Neural cell (in vitro differentiated cells): ENCODE measurements at regions not wholly inside any gene's neighbourhood (a gene's known extent, or its start where the extent isn't known, plus 50 kb on each side); places are given as distances from the start of the nearest gene placed in this dataset.

Source experiments
- H2AFZ ChIP-seq: fragments of 200-600, 300-800 bp; sonication (generic), shearing (Covaris generic); 2 replicates; pipeline ENCODE4 v1.6.0; 2014; ENCODE audit warnings: low read depth, mild to moderate bottlenecking, antibody characterized with exemption, low read length, moderate library complexity
- H3F3A ChIP-seq: fragments of 200-600 bp; shearing (Covaris generic); 2 replicates; pipeline ENCODE4 v1.6.1; 2016; ENCODE audit warnings: mild to moderate bottlenecking, moderate library complexity, mixed read lengths, antibody characterized with exemption, low read length; ENCODE audit not compliant: insufficient read depth, poor library complexity, severe bottlenecking
- H3K27ac ChIP-seq: fragments of 200-600, 300-800 bp; sonication (generic), shearing (Covaris generic); 2 replicates; pipeline ENCODE4 v1.5.1; 2014; ENCODE audit warnings: mild to moderate bottlenecking, low read length, moderate library complexity
- H3K27me3 ChIP-seq: fragments of 300-800, 200-600 bp; sonication (generic), shearing (Covaris generic); 2 replicates; pipeline ENCODE4 v1.6.0; 2014; ENCODE audit warnings: mild to moderate bottlenecking, low read depth, low read length, moderate library complexity; ENCODE audit not compliant: insufficient read depth
- H3K36me3 ChIP-seq: fragments of 300-800, 200-600 bp; sonication (generic), shearing (Covaris generic); 2 replicates; pipeline ENCODE4 v1.5.1; 2014; ENCODE audit warnings: mild to moderate bottlenecking, antibody characterized with exemption, low read length, moderate library complexity; ENCODE audit not compliant: insufficient read depth
- H3K4me2 ChIP-seq: fragments of 300-800, 200-600 bp; sonication (generic), shearing (Covaris generic); 2 replicates; pipeline ENCODE4 v1.6.0; 2014; ENCODE audit warnings: mild to moderate bottlenecking, low read length
- H3K4me3 ChIP-seq: fragments of 300-800, 200-600 bp; sonication (generic), shearing (Covaris generic); 2 replicates; pipeline ENCODE4 v1.5.1; 2014; ENCODE audit warnings: mild to moderate bottlenecking, low read length, moderate library complexity
- H3K79me2 ChIP-seq: fragments of 200-600 bp; shearing (Covaris generic); replicated peaks from 2 replicates; pipeline ENCODE4 v1.6.0; 2014; ENCODE audit warnings: mild to moderate bottlenecking, low read length, moderate library complexity; ENCODE audit not compliant: insufficient read depth
- H3K9ac ChIP-seq: fragments of 300-800, 200-600 bp; sonication (generic), shearing (Covaris generic); 2 replicates; pipeline ENCODE4 v1.6.1; 2016; ENCODE audit warnings: mild to moderate bottlenecking, low read length, mixed read lengths
- H3K9me2 ChIP-seq: fragments of 200-600 bp; shearing (Covaris generic); 2 replicates; pipeline ENCODE4 v1.6.1; 2016; ENCODE audit warnings: mild to moderate bottlenecking, low read length, mixed read lengths; ENCODE audit not compliant: insufficient read depth
- H3K9me3 ChIP-seq: fragments of 200-600, 300-800 bp; sonication (generic), shearing (Covaris generic); 2 replicates; pipeline ENCODE4 v1.6.1; 2016; ENCODE audit warnings: mild to moderate bottlenecking, mixed run types, low read length, moderate library complexity, mixed read lengths
- H4K20me1 ChIP-seq: fragments of 200-600 bp; shearing (Covaris generic); 2 replicates; pipeline ENCODE4 v1.6.1; 2016; ENCODE audit warnings: mild to moderate bottlenecking, mixed run types; ENCODE audit not compliant: insufficient read depth
- CTCF ChIP-seq: fragments of 450-650 bp; IDR thresholded peaks from 2 replicates; pipeline ENCODE4 v1.5.1; 2014; ENCODE audit warnings: antibody characterized with exemption, mild to moderate bottlenecking, moderate library complexity; ENCODE audit not compliant: poor library complexity, severe bottlenecking
- EP300 ChIP-seq: fragments of 450-650 bp; conservative IDR thresholded peaks from 2 replicates; pipeline ENCODE4 v1.6.1; 2014; ENCODE audit warnings: antibody characterized with exemption, mild to moderate bottlenecking, moderate library complexity; ENCODE audit not compliant: poor library complexity, severe bottlenecking
- EZH2 ChIP-seq: fragments of 200-600, 300-800 bp; shearing (Covaris generic), sonication (generic); IDR thresholded peaks from 2 replicates; pipeline ENCODE4 v1.6.1; 2014; ENCODE audit warnings: antibody characterized with exemption, low read length, borderline replicate concordance, mild to moderate bottlenecking; ENCODE audit not compliant: insufficient read depth, poor library complexity, severe bottlenecking
- MXI1 ChIP-seq: fragments of 450-650 bp; conservative IDR thresholded peaks from 2 replicates; pipeline ENCODE4 v1.6.1; 2014; ENCODE audit warnings: antibody characterized with exemption, mild to moderate bottlenecking; ENCODE audit not compliant: poor library complexity, severe bottlenecking
- POLR2AphosphoS5 ChIP-seq: IDR thresholded peaks from 2 replicates; pipeline ENCODE4 v1.6.1; 2012
- RAD21 ChIP-seq: fragments of 450-650 bp; conservative IDR thresholded peaks from 2 replicates; pipeline ENCODE4 v1.6.1; 2014; ENCODE audit warnings: antibody characterized with exemption, mild to moderate bottlenecking, moderate library complexity
- SMC3 ChIP-seq: fragments of 450-650 bp; conservative IDR thresholded peaks from 2 replicates; pipeline ENCODE4 v1.6.1; 2014; ENCODE audit warnings: antibody characterized with exemption, mild to moderate bottlenecking, moderate library complexity; ENCODE audit not compliant: poor library complexity
- TF ChIP-seq, protein P1 (sequence below): IDR thresholded peaks from 2 replicates; pipeline ENCODE4 v1.6.1; 2012; ENCODE audit warnings: borderline replicate concordance

DNA sequence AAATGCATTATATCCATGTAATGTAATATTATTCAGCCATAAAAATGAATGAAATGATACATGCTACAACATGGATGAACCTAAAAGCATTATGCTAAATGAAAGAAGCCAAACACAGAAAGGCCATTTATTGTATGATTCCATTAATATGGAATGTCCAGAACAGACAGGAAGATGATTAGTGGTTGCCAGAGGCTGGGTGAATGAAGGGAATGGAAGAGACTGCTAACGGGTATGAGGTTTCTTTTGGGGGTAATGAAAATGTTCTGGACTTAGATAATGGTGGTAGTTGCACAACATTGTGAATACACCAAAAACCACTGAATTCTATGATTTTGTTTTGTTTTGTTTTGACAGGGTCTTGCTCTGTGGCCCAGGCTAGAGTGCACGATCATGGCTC lies 61.6 kb upstream of the MAP4 start:
- Histone ChIP-seq H3K79me2 (peaks cover 52% of the 10 kb centered on the region), H3K27ac (no peak overlapping the region), H3K9me2 (no peaks in the 10 kb centered on the region), H3F3A (no peaks in the 10 kb centered on the region), H4K20me1 (no peaks in the 10 kb centered on the region), H3K9ac (no peak overlapping the region), H3K9me3 (no peaks in the 10 kb centered on the region), H3K4me3 (no peak overlapping the region), H3K36me3 (no peaks in the 10 kb centered on the region), H3K4me2 (no peak overlapping the region), H3K27me3 (no peaks in the 10 kb centered on the region), H2AFZ (no peak overlapping the region)
- TF ChIP-seq SMC3 (no peak), CTCF (no peak), EZH2 (no peak), EP300 (no peak), MXI1 (no peak), POLR2AphosphoS5 (no peak), RAD21 (no peak)
- TF ChIP-seq, protein P1, sequence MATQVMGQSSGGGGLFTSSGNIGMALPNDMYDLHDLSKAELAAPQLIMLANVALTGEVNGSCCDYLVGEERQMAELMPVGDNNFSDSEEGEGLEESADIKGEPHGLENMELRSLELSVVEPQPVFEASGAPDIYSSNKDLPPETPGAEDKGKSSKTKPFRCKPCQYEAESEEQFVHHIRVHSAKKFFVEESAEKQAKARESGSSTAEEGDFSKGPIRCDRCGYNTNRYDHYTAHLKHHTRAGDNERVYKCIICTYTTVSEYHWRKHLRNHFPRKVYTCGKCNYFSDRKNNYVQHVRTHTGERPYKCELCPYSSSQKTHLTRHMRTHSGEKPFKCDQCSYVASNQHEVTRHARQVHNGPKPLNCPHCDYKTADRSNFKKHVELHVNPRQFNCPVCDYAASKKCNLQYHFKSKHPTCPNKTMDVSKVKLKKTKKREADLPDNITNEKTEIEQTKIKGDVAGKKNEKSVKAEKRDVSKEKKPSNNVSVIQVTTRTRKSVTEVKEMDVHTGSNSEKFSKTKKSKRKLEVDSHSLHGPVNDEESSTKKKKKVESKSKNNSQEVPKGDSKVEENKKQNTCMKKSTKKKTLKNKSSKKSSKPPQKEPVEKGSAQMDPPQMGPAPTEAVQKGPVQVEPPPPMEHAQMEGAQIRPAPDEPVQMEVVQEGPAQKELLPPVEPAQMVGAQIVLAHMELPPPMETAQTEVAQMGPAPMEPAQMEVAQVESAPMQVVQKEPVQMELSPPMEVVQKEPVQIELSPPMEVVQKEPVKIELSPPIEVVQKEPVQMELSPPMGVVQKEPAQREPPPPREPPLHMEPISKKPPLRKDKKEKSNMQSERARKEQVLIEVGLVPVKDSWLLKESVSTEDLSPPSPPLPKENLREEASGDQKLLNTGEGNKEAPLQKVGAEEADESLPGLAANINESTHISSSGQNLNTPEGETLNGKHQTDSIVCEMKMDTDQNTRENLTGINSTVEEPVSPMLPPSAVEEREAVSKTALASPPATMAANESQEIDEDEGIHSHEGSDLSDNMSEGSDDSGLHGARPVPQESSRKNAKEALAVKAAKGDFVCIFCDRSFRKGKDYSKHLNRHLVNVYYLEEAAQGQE: no peak

DNA sequence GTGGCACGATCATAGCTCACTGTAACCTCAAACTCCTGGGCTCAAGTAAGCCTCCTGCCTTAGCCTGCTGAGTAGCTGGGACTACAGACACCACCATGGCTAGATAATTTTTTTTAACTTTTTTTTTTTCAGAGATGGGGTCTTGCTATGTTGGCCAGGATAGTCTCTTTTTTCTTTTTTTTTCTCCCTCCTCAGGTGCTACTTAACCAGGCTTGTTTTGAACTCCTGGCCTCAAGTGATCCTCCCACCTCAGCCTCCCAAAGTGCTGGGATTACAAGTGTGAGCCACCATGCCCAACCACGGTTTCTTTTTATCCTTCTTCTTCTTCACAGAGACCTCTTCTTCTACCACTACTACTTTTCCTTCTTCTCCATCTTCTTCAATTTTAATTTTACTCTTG lies 53.8 kb upstream of the MAP4 start:
- no peak overlapping the region for H3K4me2 ChIP-seq
- no peak overlapping the region for H3K9ac ChIP-seq
- no peaks in the 10 kb centered on the region for H3K9me3 ChIP-seq
- H3K27ac ChIP-seq: no peak overlapping the region
- TF ChIP-seq EZH2: no peak
- no peak for TF ChIP-seq RAD21
- H4K20me1 ChIP-seq: no peaks in the 10 kb centered on the region
- H3K4me3 ChIP-seq: no peak overlapping the region
- no peaks in the 10 kb centered on the region for H3K27me3 ChIP-seq
- H3F3A ChIP-seq: no peaks in the 10 kb centered on the region
- H3K79me2 ChIP-seq: peaks cover 52% of the 10 kb centered on the region
- no peaks in the 10 kb centered on the region for H3K9me2 ChIP-seq
- H3K36me3 ChIP-seq: no peaks in the 10 kb centered on the region
- H2AFZ ChIP-seq: no peak overlapping the region

DNA sequence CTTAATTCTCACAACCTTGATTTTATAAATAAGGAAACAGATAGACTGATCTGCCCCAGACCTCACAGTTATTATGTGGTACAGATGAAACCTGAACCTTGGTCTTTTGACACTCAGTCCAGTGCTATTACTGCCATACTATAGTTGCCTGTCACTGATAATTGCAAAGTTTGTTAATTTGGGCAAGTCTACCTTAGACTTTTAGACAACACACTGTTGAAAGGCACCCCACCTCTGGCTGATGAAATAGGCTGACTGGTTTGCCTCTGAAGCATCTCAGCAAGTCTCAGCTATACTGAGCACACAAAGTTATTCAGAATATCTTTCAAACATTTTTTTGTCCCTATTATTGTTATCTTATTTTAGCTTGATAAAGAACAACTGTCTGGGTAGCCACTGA lies 53.1 kb upstream of the MAP4 start:
- Histone ChIP-seq H4K20me1 (no peaks in the 10 kb centered on the region), H3F3A (no peaks in the 10 kb centered on the region), H3K9ac (no peak overlapping the region), H3K36me3 (no peaks in the 10 kb centered on the region), H3K9me3 (no peaks in the 10 kb centered on the region), H3K9me2 (no peaks in the 10 kb centered on the region), H3K79me2 (peaks cover 54% of the 10 kb centered on the region), H2AFZ (no peak overlapping the region), H3K27ac (no peak overlapping the region), H3K4me2 (no peak overlapping the region), H3K4me3 (no peak overlapping the region), H3K27me3 (no peaks in the 10 kb centered on the region)
- TF ChIP-seq CTCF: no peak
